HAP-1 (cell line): ENCODE measurements at regions not wholly inside any gene's neighbourhood (a gene's known extent, or its start where the extent isn't known, plus 50 kb on each side); places are given as distances from the start of the nearest gene placed in this dataset.

Experiments
- DNase-seq, 2 experiments: peaks; one replicate each; pipeline ENCODE4 v3.0.0-alpha.2; 2016 to 2020; ENCODE audit warnings: low spot score in 2 of 2
- H3K27me3 ChIP-seq: fragments of 250-450 bp; sonication (Bioruptor Pico); 2 replicates; pipeline ENCODE4 v1.5.1; 2020; ENCODE audit warnings: low read depth, mild to moderate bottlenecking, moderate library complexity
- H3K36me3 ChIP-seq: fragments of 250-450 bp; sonication (Bioruptor Pico); replicated peaks from 2 replicates; pipeline ENCODE4 v1.5.1; 2020; ENCODE audit warnings: mild to moderate bottlenecking
- H3K4me1 ChIP-seq: fragments of 250-450 bp; sonication (Bioruptor Pico); 2 replicates; pipeline ENCODE4 v1.5.1; 2020; ENCODE audit warnings: mild to moderate bottlenecking
- H3K4me3 ChIP-seq: fragments of 250-450 bp; sonication (Bioruptor Pico); 2 replicates; pipeline ENCODE4 v1.5.1; 2020; ENCODE audit warnings: mild to moderate bottlenecking, moderate library complexity
- H3K9me3 ChIP-seq: fragments of 250-450 bp; sonication (Bioruptor Pico); 2 replicates; pipeline ENCODE4 v1.5.1; 2020; ENCODE audit warnings: mild to moderate bottlenecking, moderate library complexity
- in situ Hi-C: fragments of 300-500 bp; cut with MboI; formaldehyde crosslinking; loops from 3 replicates; pipeline ENCODE4 v1.14.3; 2020; ENCODE audit warnings: low sequenced_read_pairs, inconsistent platforms, mixed read lengths

DNA sequence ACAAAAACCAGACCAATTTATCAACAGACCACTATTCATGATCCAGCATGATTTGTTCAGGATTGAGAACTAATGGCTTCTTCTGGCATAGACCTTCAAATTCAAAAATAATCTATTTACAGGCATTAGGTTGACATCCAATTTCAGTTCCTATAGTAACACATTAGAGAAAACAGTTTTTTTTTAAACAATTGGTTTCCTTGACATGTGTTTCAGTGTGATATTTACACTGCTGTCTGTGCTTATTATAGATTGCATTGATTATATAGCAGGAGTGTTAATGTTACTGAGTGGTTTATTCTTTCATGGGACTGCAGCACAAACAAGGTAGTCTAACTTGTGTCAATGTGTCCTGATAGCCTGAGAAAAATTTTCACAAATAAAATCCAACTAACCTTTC is 579.3 kb downstream of the PLOD2 start:
- no peak overlapping the region for H3K4me3 ChIP-seq
- H3K4me1 ChIP-seq, result no peaks in the 10 kb centered on the region
- DNase-seq, result no peak
- in situ Hi-C loops, result no loop called here
- no peaks in the 10 kb centered on the region for H3K9me3 ChIP-seq
- no peaks in the 10 kb centered on the region for H3K27me3 ChIP-seq
- no peaks in the 10 kb centered on the region; the same call in 1 of the 2 replicates for H3K36me3 ChIP-seq

DNA sequence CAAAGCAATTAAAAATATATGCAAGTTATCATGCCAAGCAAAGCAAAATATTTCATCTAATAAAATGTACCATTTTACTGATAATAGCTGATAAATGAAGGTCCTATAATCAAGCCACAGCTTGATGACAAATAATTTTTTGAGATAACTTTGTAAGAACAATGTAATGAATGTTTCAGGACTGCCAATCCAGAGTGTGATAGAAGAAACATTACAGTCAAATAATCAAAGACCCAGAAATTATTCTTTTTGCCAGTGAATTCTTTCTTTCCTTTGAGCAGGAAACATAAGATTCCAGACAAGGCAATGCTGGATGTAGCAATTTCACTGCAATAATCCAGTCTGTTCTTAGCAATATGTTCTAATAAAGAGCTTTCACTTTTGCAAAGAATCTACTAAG is 556.1 kb downstream of the PLOD2 start:
- Histone ChIP-seq H3K27me3 (no peaks in the 10 kb centered on the region), H3K4me1 (no peaks in the 10 kb centered on the region), H3K4me3 (no peak overlapping the region), H3K36me3 (no peaks in the 10 kb centered on the region), H3K9me3 (no peaks in the 10 kb centered on the region)
- no peak for DNase-seq
- in situ Hi-C loops, result no loop called here

DNA sequence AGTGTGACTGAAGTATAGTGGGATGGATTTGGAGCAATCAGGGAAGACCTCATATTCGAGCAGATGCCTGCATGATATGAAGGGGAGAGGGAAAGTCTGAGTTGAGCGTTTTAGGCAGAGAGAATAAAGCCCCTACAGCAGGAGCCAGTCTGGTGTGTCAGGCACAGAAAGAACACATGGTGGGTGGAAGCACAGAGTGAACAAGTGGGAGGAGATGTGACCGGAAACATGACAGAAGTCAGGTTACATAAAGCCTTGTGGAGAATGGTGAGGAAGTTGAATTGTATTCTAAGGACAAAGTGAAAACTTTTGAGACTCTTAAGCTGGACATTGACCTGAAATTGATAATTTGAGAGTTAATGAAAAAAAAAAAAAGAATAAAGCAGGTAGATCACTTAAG is 541.0 kb downstream of the PLOD2 start:
- H3K36me3 ChIP-seq, result no peaks in the 10 kb centered on the region
- no peaks in the 10 kb centered on the region for H3K4me1 ChIP-seq
- DNase-seq, result no peak
- in situ Hi-C loops, result no loop called here
- no peak overlapping the region for H3K4me3 ChIP-seq
- no peaks in the 10 kb centered on the region for H3K27me3 ChIP-seq
- H3K9me3 ChIP-seq, result no peaks in the 10 kb centered on the region; the same call in 1 of the 2 replicates

DNA sequence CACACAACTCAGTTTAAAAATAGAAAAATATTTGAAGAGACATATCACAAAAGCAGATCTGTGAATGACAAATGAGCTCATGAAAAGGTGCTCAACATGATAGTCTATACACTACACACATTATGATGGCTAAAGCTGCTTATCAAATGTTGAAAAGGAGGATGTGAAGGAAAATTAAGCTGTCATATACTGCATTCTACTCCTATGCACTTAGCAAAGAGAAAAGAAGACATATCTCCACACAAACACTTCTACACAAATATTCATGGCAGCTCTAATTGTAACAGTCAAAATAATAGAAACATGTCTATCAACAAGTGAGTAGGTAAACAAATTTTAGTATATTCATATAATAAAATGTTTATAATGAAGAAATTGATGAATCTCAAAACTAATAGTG is 540.5 kb downstream of the PLOD2 start:
- in situ Hi-C loops, result no loop called here
- no peaks in the 10 kb centered on the region for H3K27me3 ChIP-seq
- no peaks in the 10 kb centered on the region; the same call in 1 of the 2 replicates for H3K9me3 ChIP-seq
- H3K36me3 ChIP-seq, result no peaks in the 10 kb centered on the region
- H3K4me3 ChIP-seq, result no peak overlapping the region
- no peaks in the 10 kb centered on the region for H3K4me1 ChIP-seq
- DNase-seq, result no peak

DNA sequence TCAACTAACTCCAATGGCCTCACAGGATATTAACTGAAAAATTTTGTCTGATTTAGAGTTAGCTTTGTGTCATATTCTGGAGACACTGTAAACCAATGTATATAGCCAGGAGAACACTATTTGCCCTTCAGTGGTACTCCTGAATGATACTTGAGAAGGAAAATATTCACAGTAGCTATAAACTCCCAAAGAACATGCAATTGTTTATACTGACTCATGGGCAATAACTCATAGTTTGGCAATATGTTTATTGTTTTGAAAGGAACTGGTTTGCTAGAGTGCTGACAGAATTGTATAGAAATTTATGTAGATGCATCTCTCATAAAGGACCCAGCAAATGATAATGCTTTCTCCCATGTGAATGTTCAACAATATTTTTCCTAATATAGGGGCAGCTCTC is 537.6 kb downstream of the PLOD2 start:
- Histone ChIP-seq H3K9me3 (no peaks in the 10 kb centered on the region), H3K4me1 (no peaks in the 10 kb centered on the region), H3K27me3 (no peaks in the 10 kb centered on the region), H3K36me3 (no peaks in the 10 kb centered on the region), H3K4me3 (no peak overlapping the region)
- in situ Hi-C loops, result no loop called here
- no peak for DNase-seq

DNA sequence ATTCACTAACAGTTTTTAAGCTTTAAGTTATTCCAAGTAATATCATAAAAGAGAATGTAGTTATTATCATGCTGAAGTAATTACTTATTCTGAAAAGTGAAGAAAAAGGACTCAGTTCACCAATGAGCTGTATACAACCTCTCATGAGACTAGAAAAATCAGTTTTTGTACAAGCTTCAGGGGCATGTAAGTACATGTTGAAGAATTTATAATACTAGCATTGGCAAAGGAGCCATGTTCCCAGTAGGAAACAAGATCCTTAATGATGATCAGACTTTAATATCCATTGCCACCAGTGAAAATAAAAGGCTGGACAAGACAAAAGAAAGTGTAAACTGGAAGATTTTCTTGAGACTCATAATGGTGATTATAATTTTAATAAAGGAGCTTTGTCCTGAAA is 532.8 kb downstream of the PLOD2 start:
- in situ Hi-C loops, result no loop called here

DNA sequence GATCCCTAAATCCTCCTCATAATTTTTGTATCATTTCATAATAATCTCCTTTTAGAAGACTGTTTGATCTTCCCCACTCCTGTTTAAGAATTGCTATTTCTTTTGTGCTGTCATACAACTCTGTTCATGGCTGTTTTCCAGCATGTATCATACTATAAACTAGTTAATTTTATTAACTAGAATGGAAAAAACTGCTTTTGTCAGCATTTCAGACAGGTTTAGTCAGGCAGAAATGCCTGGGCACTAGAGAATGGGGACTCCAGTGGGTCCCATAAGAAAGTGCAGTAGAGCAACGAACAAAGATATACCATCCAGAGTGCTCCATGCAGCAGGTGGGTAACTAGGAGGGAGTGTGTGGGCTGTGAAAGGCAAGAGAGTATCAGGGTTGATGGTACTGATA is 523.9 kb downstream of the PLOD2 start:
- H3K36me3 ChIP-seq, result no peaks in the 10 kb centered on the region
- no peaks in the 10 kb centered on the region for H3K4me1 ChIP-seq
- DNase-seq, result no peak
- no peaks in the 10 kb centered on the region for H3K9me3 ChIP-seq
- in situ Hi-C loops, result no loop called here
- no peak overlapping the region for H3K4me3 ChIP-seq
- H3K27me3 ChIP-seq, result no peaks in the 10 kb centered on the region

More for the DNA sequence above, 532.8 kb downstream of the PLOD2 start:
- Histone ChIP-seq H3K27me3 (no peaks in the 10 kb centered on the region), H3K4me1 (no peaks in the 10 kb centered on the region), H3K36me3 (no peaks in the 10 kb centered on the region), H3K4me3 (no peak overlapping the region), H3K9me3 (no peaks in the 10 kb centered on the region)
- DNase-seq, result no peak

DNA sequence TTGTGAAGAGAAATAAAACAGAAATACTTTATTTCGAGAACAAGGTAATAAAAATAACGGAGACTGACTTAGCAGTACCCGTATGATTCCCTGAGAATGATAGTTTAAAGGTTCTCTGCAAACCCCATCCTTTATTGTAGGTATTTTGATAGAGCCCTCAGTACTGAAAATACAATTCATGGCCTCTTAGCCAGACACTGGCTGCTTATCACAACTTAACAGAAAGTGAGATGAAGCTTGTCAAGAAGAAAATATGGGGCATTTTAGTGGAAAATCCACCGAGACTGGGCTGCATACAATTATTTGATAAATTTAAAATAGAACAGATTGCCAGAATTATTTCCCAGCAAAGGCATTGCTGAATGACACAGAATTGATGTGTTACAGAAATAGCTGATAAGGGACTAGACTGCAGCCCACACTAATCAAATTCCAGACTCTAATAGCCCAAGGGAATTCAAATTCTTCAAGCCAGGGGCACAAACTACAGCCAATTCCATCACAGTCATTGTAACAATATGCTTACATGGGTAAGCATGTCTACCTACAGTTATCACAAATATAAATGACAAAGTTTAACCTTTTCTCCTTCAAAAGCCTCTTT is 521.9 kb downstream of the PLOD2 start:
- Histone ChIP-seq H3K36me3 (no peaks in the 10 kb centered on the region), H3K27me3 (no peaks in the 10 kb centered on the region), H3K4me1 (no peaks in the 10 kb centered on the region), H3K4me3 (no peak overlapping the region), H3K9me3 (no peaks in the 10 kb centered on the region)
- in situ Hi-C loops, result no loop called here
- DNase-seq, result no peak

DNA sequence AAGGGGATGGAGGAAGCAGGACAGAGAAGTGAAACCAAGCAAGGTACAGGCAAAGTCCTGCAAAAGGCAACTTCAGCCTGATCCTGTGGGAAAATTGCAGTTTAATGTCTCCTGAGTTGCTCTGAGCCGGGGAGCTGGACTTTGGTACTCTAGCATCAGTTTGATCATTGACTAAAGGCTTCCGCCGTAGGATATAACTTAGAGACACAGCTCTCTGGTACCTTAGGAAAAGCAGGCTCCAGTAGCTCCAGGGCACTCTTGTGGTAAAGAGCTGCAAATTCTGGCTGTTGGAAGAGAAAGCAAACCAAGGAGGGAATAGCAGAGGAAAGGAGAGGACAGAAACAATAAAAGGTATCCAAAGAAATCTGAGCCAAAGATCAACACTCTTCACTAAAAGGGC is 521.1 kb downstream of the PLOD2 start:
- in situ Hi-C loops, result no loop called here
- no peaks in the 10 kb centered on the region for H3K36me3 ChIP-seq
- no peaks in the 10 kb centered on the region for H3K27me3 ChIP-seq
- DNase-seq, result no peak
- no peak overlapping the region for H3K4me3 ChIP-seq
- H3K4me1 ChIP-seq, result no peaks in the 10 kb centered on the region
- H3K9me3 ChIP-seq, result no peaks in the 10 kb centered on the region

GRCh38 chr3:145648396-145648795 is 512.6 kb downstream of the PLOD2 start:
- no peaks in the 10 kb centered on the region for H3K4me1 ChIP-seq
- no peaks in the 10 kb centered on the region for H3K9me3 ChIP-seq
- no peak for DNase-seq
- H3K27me3 ChIP-seq, result no peaks in the 10 kb centered on the region
- no peaks in the 10 kb centered on the region for H3K36me3 ChIP-seq
- in situ Hi-C loops, result no loop called here
- H3K4me3 ChIP-seq, result no peak overlapping the region

- Histone ChIP-seq H3K4me1 (no peaks in the 10 kb centered on the region), H3K36me3 (no peaks in the 10 kb centered on the region), H3K9me3 (no peaks in the 10 kb centered on the region), H3K4me3 (no peak overlapping the region), H3K27me3 (no peaks in the 10 kb centered on the region)
- in situ Hi-C loops, result no loop called here
- DNase-seq, result peak in 1 of 2 experiments; percentile 3
Observed at GRCh38 chr3:145649368-145649887, 511.6 kb downstream of the PLOD2 start.

DNA sequence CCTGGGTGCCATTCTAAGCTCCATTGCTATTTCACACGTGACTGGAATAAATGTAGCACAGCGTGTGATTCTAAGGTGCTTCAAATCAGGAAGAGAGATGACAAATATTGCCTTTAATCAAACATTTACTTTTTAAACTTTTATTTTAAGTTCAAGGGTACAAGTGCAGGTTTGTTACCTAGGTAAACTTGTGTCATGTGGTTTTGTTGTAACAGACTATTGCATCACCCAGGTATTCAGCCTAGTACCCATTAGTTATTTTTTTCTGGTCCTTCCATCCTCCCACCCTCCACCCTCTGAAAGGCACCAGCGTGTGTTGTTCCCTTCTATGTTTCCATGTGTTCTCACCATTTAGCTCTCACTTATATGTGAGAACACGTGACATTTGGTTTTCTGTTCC is 510.8 kb downstream of the PLOD2 start:
- no peaks in the 10 kb centered on the region for H3K4me1 ChIP-seq
- in situ Hi-C loops, result no loop called here
- no peaks in the 10 kb centered on the region for H3K27me3 ChIP-seq
- H3K9me3 ChIP-seq, result no peaks in the 10 kb centered on the region
- DNase-seq, result no peak
- H3K36me3 ChIP-seq, result no peaks in the 10 kb centered on the region
- H3K4me3 ChIP-seq, result no peak overlapping the region

GRCh38 chr3:145671121-145671520 is 489.9 kb downstream of the PLOD2 start:
- in situ Hi-C loops, result no loop called here

DNA sequence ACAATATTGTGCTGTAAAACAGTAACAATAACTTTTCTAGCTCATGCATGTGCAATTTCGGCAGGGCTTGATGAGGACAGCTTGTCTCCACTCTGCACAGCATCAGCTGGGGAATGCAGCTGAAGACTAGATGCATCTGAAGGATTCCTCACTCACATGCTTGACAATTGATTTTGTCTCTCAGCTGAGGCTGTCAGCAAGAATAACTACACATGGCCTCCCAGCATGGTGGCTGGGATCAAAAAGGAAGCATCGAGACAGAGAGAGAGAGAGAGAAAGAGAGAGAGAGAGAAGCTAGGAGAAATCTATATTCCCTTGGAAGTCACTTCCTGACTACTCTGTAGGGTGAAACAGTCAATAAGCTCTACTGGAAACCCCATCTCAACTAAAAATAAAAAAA is 487.1 kb downstream of the PLOD2 start:
- peaks cover 4% of the 10 kb centered on the region for H3K4me1 ChIP-seq
- H3K36me3 ChIP-seq, result no peaks in the 10 kb centered on the region
- H3K4me3 ChIP-seq, result no peak overlapping the region
- in situ Hi-C loops, result no loop called here
- H3K9me3 ChIP-seq, result no peaks in the 10 kb centered on the region
- H3K27me3 ChIP-seq, result no peaks in the 10 kb centered on the region
- DNase-seq, result no peak

More at GRCh38 chr3:145671121-145671520, 489.9 kb downstream of the PLOD2 start:
- no peaks in the 10 kb centered on the region for H3K27me3 ChIP-seq
- no peaks in the 10 kb centered on the region for H3K36me3 ChIP-seq
- no peak for DNase-seq
- no peak overlapping the region for H3K4me3 ChIP-seq
- H3K4me1 ChIP-seq, result peaks cover 4% of the 10 kb centered on the region
- no peaks in the 10 kb centered on the region for H3K9me3 ChIP-seq

DNA sequence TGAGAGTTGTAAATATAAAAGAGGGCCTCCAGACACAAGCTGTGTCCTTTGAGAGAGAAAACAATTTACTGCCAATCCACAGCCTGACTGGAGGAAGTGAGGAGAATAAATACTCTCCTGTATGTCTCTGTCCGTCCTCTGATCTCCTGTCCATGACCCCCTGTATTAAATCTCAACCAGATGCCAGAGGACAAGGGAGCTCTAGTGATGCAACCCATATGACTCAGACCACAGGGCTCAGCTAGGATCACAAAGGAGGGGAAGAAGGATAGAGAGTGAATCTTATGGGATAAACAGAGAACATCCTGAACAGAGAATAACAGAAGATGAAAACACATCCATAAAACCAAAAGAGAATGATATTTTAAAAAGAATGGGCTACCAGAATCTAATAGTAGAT is 482.6 kb downstream of the PLOD2 start:
- in situ Hi-C loops, result no loop called here
- no peaks in the 10 kb centered on the region for H3K9me3 ChIP-seq
- no peak for DNase-seq

More for the DNA sequence above, 482.6 kb downstream of the PLOD2 start:
- no peak overlapping the region for H3K4me3 ChIP-seq
- H3K36me3 ChIP-seq, result no peaks in the 10 kb centered on the region
- H3K27me3 ChIP-seq, result no peaks in the 10 kb centered on the region
- H3K4me1 ChIP-seq, result peaks cover 15% of the 10 kb centered on the region
